HG02759 (cell line): ENCODE measurements at regions not wholly inside any gene's neighbourhood (a gene's known extent, or its start where the extent isn't known, plus 50 kb on each side); places are given as distances from the start of the nearest gene placed in this dataset.
"Not testable (repeated sequence)": the region's sequence is repeated elsewhere in the genome, so short reads cannot be mapped to it uniquely, and the experiment has no call there.

Source experiments
- ATAC-seq: cut with Tn5 transposase; IDR thresholded peaks from one replicate; pipeline ENCODE4 v1.9.1; 2021; ENCODE audit warnings: mild to moderate bottlenecking, moderate library complexity; ENCODE audit not compliant: unreplicated experiment

DNA sequence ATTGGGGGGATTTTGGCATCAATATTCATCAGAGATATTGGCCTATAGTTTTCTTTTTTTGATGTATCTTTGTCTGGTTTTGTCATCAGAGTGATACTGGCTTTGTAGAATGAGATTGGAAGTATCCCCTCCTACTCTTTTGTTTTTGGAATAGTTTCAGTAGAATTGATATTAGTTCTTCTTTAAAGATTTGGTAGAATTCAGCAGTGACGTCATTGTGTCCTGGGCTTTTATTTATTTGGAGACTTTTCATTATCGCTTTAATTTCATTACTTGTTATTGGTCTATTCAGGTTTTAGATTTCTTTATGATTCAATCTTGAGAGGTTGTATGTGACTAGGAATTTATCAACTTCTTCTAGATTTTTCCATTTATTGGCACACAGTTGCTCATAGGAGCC is 825.5 kb upstream of the NXPH2 start:
- ATAC-seq = no peak

DNA sequence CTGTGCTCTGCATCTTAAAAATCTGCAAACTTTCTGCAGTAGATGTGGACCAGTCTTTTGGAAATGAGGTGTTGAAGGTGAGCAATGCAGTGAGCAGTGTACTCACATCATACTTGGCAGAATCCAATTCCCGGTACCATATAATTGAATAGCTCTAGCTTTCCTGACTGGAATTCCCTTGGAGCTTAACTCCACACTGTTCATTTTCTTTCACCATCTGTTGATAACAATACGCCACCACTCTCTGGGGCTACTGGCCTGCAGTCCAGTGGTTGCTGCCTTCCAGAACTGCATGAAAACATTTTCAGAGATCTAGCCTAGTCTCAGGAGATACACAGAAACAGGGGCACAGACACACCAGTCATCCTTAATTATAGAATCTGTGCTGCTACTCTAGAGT is 820.0 kb upstream of the NXPH2 start:
- ATAC-seq = no peak

DNA sequence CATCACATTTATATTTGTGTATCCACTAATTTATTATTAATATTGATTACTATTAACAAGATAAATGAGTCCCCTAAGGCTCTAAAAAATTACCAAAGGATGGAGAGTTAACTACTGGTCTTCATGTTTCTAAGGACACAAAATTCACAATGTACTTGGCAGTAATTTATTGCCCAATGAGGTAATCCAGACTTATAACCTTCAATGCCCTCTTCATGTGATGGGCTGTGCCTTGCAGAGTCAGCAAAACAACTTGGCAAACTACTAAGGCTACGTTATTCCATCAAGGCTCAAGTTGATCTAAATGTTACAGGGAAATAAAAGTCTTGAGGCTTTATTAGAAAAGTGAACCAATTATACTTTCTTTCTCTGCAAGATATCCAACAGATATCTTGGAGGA is 804.9 kb upstream of the NXPH2 start:
- ATAC-seq = no peak

GRCh38 chr2:139574371-139574770 is 794.2 kb upstream of the NXPH2 start:
- no peak for ATAC-seq

DNA sequence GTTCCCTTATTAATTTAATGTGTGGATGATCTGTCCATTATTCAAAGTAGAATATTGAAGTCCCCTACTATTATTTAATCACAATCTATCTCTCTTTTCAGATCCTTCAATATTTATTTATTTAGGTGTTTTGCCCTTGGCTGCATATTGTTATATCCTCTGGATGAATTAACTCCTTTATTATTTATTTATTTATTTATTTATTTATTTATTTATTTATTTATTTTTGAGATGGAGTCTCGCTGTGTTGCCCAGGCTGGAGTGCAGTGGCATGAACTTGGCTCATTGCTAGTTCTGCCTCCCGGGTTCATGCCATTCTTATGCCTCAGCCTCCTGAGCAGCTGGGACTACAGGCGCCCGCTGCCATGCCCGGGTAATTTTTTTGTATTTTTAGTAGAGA is 776.6 kb upstream of the NXPH2 start:
- ATAC-seq = no peak

- ATAC-seq = no peak
Measured at GRCh38 chr2:139550873-139551272, 770.7 kb upstream of the NXPH2 start.

GRCh38 chr2:139550341-139550740 is 770.2 kb upstream of the NXPH2 start:
- ATAC-seq = no peak

DNA sequence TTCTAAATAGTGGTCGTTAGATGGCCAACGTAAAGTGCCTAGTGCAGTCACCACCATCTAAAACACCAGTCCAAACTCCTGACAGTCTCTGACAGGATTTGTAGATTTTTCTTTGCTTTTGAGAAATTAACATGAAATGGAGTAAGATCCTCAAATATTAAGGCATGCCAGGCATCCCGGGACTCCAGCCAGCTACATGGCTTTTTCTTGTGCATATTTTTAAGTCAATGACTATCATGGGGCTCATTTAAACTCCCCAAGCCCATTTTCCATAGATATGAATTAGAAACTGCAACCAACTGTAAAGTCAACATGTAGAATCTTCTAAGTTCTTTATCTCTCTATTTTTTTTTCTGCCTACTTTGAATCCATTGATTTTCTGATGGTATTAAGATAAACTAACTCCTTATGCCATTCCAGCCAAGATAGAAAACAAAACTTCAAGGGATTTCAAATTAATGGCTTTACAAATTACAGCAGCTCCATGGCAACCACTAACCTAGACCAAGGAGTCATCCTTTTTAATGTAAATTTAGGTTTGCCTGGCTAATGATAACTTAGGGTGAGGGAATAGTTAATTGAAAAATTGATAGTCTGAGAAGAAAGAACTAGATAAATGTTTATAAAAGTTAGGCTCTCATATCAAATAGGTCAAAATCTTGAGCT is 764.1 kb upstream of the NXPH2 start:
- ATAC-seq = no peak

DNA sequence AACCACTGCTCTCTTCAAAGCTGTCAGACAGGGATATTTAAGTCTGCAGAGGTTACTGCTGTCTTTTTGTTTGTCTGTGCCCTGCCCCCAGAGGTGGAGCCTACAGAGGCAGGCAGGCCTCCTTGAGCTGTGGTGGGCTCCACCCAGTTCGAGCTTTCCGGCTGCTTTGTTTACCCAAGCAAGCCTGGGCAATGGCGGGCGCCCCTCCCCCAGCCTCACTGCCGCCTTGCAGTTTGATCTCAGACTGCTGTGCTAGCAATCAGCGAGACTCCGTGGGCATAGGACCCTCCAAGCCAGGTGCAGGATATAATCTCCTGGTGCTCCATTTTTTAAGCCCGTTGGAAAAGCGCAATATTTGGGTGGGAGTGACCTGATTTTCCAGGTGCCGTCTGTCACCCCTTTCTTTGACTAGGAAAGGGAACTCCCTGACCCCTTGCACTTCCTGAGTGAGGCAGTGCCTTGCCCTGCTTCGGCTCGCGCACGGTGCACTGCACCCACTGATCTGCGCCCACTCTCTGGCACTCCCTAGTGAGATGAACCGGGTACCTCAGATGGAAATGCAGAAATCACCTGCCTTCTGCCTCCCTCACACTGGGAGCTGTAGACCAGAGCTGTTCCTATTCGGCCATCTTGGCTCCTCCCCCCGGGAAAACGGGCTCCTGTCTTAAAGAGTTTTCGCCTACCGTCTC is 758.3 kb upstream of the NXPH2 start:
- ATAC-seq = not testable (repeated sequence)

DNA sequence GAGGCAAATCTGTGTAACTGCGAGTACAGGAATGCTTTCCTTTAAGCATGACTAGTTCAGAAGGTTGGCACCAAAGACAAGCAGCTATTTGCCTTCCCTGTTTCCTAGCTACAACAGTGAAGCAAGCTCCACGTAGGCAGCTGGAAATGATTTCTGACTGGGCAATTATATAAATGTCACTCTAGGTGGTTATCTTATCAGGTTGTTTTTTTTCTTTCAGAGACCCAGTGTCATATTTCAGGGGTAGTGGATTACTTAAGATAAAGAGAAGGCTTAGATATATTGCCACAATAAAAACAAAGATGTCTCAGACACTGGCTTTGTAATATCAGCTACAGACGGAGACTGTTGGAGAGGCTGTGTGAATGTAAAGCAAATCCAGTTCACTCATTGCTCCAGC is 748.9 kb upstream of the NXPH2 start:
- ATAC-seq = no peak

DNA sequence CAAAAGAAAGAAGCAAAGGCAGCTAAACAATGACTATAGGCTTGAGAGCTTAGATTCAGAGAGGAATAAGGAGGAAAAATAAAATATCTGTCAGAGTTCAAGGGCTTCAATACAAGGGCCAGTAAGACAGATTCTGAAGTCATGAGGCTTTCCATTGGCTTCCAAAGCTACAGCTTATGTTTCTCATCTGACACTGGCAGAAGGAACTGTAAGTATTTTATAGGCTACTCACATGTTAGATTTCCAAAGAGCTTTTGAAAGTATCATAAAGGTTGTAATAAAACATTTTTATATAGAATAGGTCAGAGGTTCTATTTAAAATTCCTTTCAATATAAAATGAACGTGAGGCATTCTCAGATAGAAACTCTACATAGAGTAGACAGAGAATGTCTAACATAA is 746.6 kb upstream of the NXPH2 start:
- no peak for ATAC-seq

DNA sequence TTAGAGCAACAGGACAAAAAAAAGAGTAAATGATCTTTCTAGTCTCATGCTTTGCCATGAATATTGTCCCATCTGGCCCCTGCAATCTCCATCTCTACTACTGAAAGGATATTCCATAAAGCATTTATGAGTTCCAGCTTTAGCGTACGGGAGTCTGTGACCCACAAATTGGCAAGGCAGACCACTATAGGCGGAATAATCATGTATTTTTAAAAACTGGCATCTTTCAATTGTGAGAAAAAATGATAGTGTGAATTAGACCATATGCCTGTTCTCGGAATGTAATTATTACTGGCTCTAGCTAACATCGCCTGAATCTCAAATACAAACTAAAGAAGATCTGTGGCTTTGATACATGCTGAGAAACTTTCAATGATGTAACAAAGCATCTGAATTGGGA is 738.1 kb upstream of the NXPH2 start:
- no peak for ATAC-seq

- no peak for ATAC-seq
Measured at GRCh38 chr2:139514951-139515350, 734.8 kb upstream of the NXPH2 start.

GRCh38 chr2:139495851-139496250 is 715.7 kb upstream of the NXPH2 start:
- no peak for ATAC-seq

- ATAC-seq = no peak
Measured at GRCh38 chr2:139492131-139492680, 712.0 kb upstream of the NXPH2 start.

- ATAC-seq = no peak
Measured at GRCh38 chr2:139480161-139480650, 700.0 kb upstream of the NXPH2 start.

DNA sequence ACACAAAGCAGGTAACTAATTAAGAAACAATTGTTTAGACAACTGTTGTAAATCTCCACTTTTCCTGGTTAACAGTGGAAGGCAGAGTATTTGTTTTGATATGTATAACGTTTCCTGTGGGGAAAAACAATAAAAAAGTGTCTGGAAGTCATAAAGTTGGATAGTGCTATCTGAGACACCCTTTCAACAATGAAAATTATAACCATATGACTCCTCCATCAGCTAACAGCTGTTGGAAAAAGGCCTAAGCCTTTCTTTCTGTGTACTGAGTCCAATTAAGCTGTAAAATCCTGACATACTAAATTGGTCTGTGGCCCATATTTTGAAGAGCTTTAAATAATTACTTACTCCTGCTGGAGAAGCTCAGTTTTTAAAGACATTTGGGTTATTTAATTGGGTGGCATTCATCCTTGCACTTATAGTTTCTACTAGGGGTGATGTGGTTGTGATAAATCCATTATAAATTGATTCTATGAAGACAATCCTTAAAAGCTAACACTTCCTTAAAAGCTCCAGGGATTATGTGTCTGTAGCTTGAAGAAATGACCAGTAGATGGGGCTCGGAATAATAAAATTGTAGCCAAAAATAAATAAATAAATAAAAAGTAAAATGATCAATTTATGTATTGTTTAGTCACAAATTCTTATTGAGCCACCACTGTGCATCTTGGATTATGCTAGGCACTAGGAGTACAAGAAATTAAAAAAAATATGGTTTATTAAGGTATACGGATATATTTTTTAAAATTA is 698.1 kb upstream of the NXPH2 start:
- no peak for ATAC-seq

DNA sequence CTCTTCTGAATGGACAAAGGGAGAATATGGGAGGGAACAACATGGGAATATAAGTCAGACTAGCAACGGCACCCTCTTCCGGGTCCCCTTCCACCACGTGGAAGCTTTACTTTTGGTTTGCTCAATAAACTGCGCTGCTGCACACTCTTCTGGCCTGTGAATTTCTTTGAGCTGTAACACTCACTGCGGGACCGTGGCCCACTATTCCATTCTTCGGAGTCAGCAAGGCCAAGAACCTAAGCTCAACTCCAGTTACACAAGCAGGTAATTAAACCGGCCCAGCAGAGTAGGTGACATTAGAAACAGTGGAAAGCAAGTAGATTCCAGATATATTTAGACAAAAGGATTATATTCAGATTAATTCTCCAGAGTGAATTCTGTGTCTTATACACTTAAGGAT is 697.4 kb upstream of the NXPH2 start:
- ATAC-seq = no peak

- ATAC-seq = no peak
Measured at GRCh38 chr2:139469985-139470384, 689.8 kb upstream of the NXPH2 start.

DNA sequence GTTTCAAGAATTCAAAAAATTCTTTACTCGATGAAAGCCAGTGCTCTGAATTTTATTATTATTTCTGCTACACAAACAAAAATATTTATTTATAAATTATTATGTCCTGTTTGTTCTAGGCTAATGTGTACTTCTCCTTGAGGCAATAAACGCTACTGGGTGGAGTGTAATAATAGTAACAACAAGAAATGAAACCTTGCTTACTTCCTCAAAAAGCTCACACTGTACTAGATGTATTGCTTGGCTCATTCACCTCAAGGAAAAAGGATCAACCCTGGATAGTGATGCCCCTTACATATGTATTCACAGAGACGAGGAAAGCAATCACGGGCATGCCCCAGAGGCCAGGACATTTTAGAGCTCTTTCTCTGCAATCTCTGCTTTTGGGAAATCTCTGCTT is 685.6 kb upstream of the NXPH2 start:
- ATAC-seq = no peak

DNA sequence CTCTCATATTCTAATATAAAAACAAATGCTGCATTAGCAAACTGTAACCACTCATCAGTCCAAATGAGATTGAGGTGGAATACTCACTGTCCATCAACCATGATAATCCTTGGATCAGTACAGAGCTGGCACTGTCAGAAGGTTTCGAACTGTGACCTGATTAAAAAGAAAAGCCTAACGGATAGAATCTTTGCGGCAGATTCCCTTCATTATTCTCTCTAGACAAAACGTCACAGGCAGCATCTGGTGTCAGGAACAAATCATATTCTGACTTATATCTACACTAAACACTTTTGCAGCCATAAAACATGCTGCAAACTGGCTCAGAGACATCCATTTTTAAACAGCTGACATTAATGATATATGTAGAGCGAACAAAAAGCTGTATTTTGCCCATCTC is 677.7 kb upstream of the NXPH2 start:
- ATAC-seq = no peak

GRCh38 chr2:139454251-139454650 is 674.1 kb upstream of the NXPH2 start:
- ATAC-seq = no peak
